ENCODE measurements at regions not wholly inside any gene's neighbourhood (a gene's known extent, or its start where the extent isn't known, plus 50 kb on each side); places are given as distances from the start of the nearest gene placed in this dataset.

DNA sequence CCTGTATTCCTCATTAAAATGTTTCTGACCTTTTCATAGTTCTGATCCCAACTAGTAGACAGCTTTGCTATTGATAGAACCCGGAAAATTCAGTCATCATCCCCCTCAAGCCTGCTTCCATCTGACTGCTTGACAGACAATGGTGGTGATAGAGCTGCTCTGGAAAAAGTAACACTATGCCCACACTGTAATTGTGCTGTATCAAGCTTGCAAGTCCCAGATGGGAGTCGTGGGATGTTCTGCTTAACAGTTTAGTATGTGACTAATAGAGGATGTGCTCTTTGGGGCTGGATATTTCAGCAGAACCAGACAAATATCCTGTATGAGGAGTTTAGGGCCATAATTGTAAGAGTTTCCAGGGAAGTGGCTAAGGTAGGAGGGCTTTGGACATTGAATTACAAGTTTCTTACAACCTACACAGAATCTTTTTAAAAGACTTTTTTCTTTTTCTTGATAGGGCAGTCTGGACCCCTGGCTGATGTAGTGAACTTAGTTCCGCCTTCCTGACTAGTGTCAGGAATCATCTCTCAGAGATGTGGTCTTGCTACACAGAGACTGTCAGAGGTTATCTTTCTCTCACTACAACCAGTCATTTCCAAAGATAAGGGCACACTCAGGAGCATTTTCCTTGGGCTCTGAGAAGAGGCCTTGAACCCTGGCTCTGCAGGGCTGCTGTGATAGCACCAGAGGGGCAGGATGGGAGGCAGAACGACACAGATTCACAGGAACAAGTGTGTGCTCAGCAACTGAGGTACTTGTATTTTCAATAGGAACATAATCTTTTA is 158.0 kb upstream of the RBMS1 start:
- H3K4me1 Mint-ChIP-seq (ENCODE audit: low read depth), result peaks cover 15% of the 10 kb centered on the region
- no peak overlapping the region for H3K4me3 Mint-ChIP-seq (ENCODE audit: unreplicated experiment)
- H3K27ac Mint-ChIP-seq (ENCODE audit: unreplicated experiment), result no peak overlapping the region
- TF ChIP-seq, protein P1, sequence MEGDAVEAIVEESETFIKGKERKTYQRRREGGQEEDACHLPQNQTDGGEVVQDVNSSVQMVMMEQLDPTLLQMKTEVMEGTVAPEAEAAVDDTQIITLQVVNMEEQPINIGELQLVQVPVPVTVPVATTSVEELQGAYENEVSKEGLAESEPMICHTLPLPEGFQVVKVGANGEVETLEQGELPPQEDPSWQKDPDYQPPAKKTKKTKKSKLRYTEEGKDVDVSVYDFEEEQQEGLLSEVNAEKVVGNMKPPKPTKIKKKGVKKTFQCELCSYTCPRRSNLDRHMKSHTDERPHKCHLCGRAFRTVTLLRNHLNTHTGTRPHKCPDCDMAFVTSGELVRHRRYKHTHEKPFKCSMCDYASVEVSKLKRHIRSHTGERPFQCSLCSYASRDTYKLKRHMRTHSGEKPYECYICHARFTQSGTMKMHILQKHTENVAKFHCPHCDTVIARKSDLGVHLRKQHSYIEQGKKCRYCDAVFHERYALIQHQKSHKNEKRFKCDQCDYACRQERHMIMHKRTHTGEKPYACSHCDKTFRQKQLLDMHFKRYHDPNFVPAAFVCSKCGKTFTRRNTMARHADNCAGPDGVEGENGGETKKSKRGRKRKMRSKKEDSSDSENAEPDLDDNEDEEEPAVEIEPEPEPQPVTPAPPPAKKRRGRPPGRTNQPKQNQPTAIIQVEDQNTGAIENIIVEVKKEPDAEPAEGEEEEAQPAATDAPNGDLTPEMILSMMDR (IDR thresholded peaks at IDR 0.05), result no peak
- no peaks in the 10 kb centered on the region for H3K27me3 Mint-ChIP-seq (ENCODE audit: low read depth)
- no peaks in the 10 kb centered on the region for H3K36me3 Mint-ChIP-seq (ENCODE audit: low read depth)
- no peaks in the 10 kb centered on the region for H3K9me3 Mint-ChIP-seq (ENCODE audit: low read depth)
- no peak for DNase-seq (ENCODE audit: low spot score)

DNA sequence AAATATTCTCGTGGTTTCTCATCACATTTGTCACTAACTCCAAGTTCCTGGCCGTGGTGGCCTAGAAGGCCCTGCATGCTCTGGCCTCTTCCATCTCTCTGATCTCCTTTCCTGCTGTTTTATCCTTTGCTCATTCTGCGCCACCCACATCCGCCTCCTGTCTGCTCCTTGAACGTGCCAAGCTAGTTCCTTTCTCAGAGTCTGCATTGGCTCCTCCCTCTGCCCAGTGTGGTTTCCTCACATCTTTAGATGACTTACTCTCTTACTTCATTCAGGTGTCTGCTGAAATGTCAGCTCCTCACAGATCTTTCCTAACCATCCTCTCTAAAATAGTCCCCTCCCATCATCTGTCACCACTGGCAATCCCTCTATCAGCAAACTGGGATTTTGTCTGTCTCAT is 158.6 kb upstream of the RBMS1 start:
- H3K36me3 Mint-ChIP-seq (ENCODE audit: low read depth), result no peaks in the 10 kb centered on the region
- TF ChIP-seq, protein P1 (IDR thresholded peaks at IDR 0.05), result no peak
- no peak overlapping the region for H3K27ac Mint-ChIP-seq (ENCODE audit: unreplicated experiment)
- H3K9me3 Mint-ChIP-seq (ENCODE audit: low read depth), result no peaks in the 10 kb centered on the region
- peaks cover 21% of the 10 kb centered on the region for H3K4me1 Mint-ChIP-seq (ENCODE audit: low read depth)
- no peak for DNase-seq (ENCODE audit: low spot score)
- H3K27me3 Mint-ChIP-seq (ENCODE audit: low read depth), result no peaks in the 10 kb centered on the region
- H3K4me3 Mint-ChIP-seq (ENCODE audit: unreplicated experiment), result no peak overlapping the region

DNA sequence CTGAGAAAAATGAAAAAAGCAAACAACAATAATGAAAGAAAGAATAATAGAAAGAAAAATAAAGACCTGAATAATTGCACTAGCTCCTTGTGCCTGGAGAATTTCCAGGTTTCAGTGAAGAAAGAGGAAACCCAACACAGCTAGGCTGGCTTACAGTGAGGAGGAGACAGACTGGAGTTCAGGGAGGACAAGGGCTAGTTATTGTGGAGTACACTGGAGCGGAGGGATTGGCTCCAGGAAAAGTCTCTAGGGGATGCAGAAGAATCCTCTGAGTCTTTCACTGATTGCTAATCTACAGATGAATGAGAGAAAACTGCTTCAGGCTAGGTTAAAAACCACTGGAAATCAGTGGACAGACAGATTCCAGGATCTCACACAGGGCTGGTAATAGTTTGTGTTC is 163.6 kb upstream of the RBMS1 start:
- H3K27ac Mint-ChIP-seq (ENCODE audit: unreplicated experiment), result peak overlapping the region; percentile 37
- H3K9me3 Mint-ChIP-seq (ENCODE audit: low read depth), result no peaks in the 10 kb centered on the region
- DNase-seq (ENCODE audit: low spot score), result no peak
- TF ChIP-seq, protein P1 (IDR thresholded peaks at IDR 0.05), result no peak
- H3K27me3 Mint-ChIP-seq (ENCODE audit: low read depth), result peaks cover 2% of the 10 kb centered on the region
- no peak overlapping the region for H3K4me3 Mint-ChIP-seq (ENCODE audit: unreplicated experiment)
- H3K36me3 Mint-ChIP-seq (ENCODE audit: low read depth), result no peaks in the 10 kb centered on the region
- peaks cover 16% of the 10 kb centered on the region for H3K4me1 Mint-ChIP-seq (ENCODE audit: low read depth)

DNA sequence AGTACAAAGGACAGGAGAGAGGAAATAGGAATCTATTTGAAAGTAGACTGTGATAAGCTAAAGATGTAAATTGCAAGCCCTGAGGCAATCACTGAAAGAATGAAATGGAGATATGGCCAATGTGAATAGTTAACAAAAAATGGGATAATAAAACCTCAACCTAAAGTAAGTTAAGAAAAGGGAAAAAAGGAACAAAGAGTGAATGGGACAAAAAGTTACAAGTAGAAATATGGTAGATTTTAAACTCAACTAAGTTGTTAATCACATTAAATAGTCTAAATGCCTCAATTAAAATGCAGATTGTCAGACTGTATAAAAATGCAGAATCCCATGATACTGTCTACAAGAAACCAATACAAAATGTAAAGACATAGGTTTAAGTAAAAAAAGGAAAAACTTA is 165.2 kb upstream of the RBMS1 start:
- H3K27ac Mint-ChIP-seq (ENCODE audit: unreplicated experiment), result no peak overlapping the region
- H3K36me3 Mint-ChIP-seq (ENCODE audit: low read depth), result no peaks in the 10 kb centered on the region
- H3K9me3 Mint-ChIP-seq (ENCODE audit: low read depth), result no peaks in the 10 kb centered on the region
- H3K4me1 Mint-ChIP-seq (ENCODE audit: low read depth), result peaks cover 13% of the 10 kb centered on the region
- peaks cover 2% of the 10 kb centered on the region for H3K27me3 Mint-ChIP-seq (ENCODE audit: low read depth)
- no peak for DNase-seq (ENCODE audit: low spot score)
- no peak overlapping the region for H3K4me3 Mint-ChIP-seq (ENCODE audit: unreplicated experiment)
- TF ChIP-seq, protein P1 (IDR thresholded peaks at IDR 0.05), result no peak

DNA sequence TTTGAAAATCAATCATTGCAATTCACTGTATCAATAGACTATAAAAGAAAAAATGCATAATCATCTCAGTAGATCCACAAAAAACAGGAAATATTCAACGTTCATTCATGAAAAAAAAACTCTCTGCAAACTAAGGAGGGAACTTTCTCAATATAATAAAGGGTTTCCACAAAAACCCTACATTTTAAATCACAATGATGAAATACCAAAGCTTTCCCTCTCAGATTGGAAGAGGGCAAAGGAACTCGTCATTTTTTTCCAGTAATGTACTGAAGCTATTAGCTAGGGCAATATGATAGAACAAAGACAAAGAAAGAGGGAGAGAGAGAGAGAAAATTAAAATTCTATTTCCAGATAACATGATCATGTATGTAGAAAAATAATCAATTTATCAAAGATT is 167.1 kb upstream of the RBMS1 start:
- DNase-seq (ENCODE audit: low spot score), result no peak
- no peak overlapping the region for H3K27ac Mint-ChIP-seq (ENCODE audit: unreplicated experiment)
- H3K9me3 Mint-ChIP-seq (ENCODE audit: low read depth), result no peaks in the 10 kb centered on the region
- H3K4me3 Mint-ChIP-seq (ENCODE audit: unreplicated experiment), result no peak overlapping the region
- peaks cover 15% of the 10 kb centered on the region for H3K4me1 Mint-ChIP-seq (ENCODE audit: low read depth)
- no peaks in the 10 kb centered on the region for H3K36me3 Mint-ChIP-seq (ENCODE audit: low read depth)
- TF ChIP-seq, protein P1 (IDR thresholded peaks at IDR 0.05), result no peak
- H3K27me3 Mint-ChIP-seq (ENCODE audit: low read depth), result peaks cover 2% of the 10 kb centered on the region
